Fibroblast of lung (primary cell): ENCODE measurements at regions not wholly inside any gene's neighbourhood (a gene's known extent, or its start where the extent isn't known, plus 50 kb on each side); places are given as distances from the start of the nearest gene placed in this dataset.

Source experiments
- DNase-seq, 2 donors: peaks; one replicate each; pipeline versions ENCODE4 v3.0.0 to v3.0.0-alpha.2; 2010; ENCODE audit warnings: low read depth in 2 of 2
- H2AFZ ChIP-seq: 2 replicates; pipeline ENCODE4 v1.5.1; 2012; ENCODE audit warnings: low read length, control low read depth, inconsistent platforms
- H3K27ac ChIP-seq: 2 replicates; pipeline ENCODE4 v1.5.1; 2011; ENCODE audit warnings: low read length, control low read depth; ENCODE audit not compliant: insufficient read depth
- H3K27me3 ChIP-seq: 2 replicates; pipeline ENCODE4 v1.5.1; 2011; ENCODE audit warnings: mild to moderate bottlenecking, low read length; ENCODE audit not compliant: control insufficient read depth, insufficient read depth
- H3K36me3 ChIP-seq: 2 replicates; pipeline ENCODE4 v1.5.1; 2011; ENCODE audit warnings: low read length; ENCODE audit not compliant: control insufficient read depth, insufficient read depth
- H3K4me1 ChIP-seq: 2 replicates; pipeline ENCODE4 v1.5.1; 2011; ENCODE audit warnings: low read length; ENCODE audit not compliant: control insufficient read depth, insufficient read depth; ENCODE audit errors: extremely low read depth
- H3K4me2 ChIP-seq: 2 replicates; pipeline ENCODE4 v1.5.1; 2011; ENCODE audit warnings: low read length, control low read depth; ENCODE audit not compliant: insufficient read depth; ENCODE audit errors: extremely low read depth
- H3K4me3 ChIP-seq, 4 experiments: fragments of 200-600 bp in 1 of 4; sonication (generic) in 1 of 4; replicated peaks in 1 of 4; 2 replicates each; pipeline ENCODE4 v1.5.1; 2011 to 2016; ENCODE audit warnings: low read length in 4 of 4, low read depth in 3 of 4, mild to moderate bottlenecking in 3 of 4, control low read depth in 2 of 4, inconsistent platforms in 1 of 4, mixed read lengths in 1 of 4; ENCODE audit not compliant: insufficient read depth in 1 of 4; ENCODE audit errors: control extremely low read depth in 1 of 4
- H3K79me2 ChIP-seq: 2 replicates; pipeline ENCODE4 v1.5.1; 2012; ENCODE audit warnings: mild to moderate bottlenecking, low read length, inconsistent platforms; ENCODE audit not compliant: control insufficient read depth, insufficient read depth
- H3K9ac ChIP-seq: 2 replicates; pipeline ENCODE4 v1.5.1; 2011; ENCODE audit warnings: mild to moderate bottlenecking, low read length, control low read depth; ENCODE audit not compliant: insufficient read depth
- H3K9me3 ChIP-seq: 2 replicates; pipeline ENCODE4 v1.5.1; 2012; ENCODE audit warnings: low read depth, low read length; ENCODE audit not compliant: control insufficient read depth, insufficient read depth
- H4K20me1 ChIP-seq: 2 replicates; pipeline ENCODE4 v1.5.1; 2011; ENCODE audit warnings: low read length; ENCODE audit not compliant: control insufficient read depth, insufficient read depth; ENCODE audit errors: extremely low read depth
- EZH2 ChIP-seq: IDR thresholded peaks from 2 replicates; pipeline ENCODE4 v1.5.1; 2012; ENCODE audit warnings: low read length, control low read depth, mild to moderate bottlenecking; ENCODE audit errors: missing control alignments
- TF ChIP-seq, protein P1 (sequence below), 2 donors: IDR thresholded peaks in 1 of 2; conservative IDR thresholded peaks in 1 of 2; 1 replicate in 1 of 2; 2 replicates in 1 of 2; pipeline ENCODE4 v1.5.1; 2011 to 2012; ENCODE audit warnings: low read length in 2 of 2, control low read depth in 1 of 2, inconsistent platforms in 1 of 2, low read depth in 1 of 2, mild to moderate bottlenecking in 1 of 2

DNA sequence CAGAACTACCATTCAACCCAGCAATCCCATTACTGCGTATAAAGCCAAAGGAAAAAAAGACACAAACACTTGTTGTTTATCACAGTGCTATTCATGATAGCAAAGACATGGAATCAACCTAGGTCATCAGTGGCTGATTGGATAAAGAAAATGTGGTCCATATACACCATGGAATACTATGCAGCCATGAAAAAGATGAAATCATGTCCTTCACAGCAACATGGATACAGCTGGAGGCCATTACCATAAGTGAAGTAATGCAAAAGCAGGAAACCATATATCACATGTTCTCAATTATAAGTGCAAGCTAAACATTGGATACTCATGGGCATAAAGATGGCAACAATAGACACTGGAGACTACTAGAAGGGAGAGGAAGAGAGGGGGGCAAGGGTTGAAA lies 299.6 kb downstream of the ADGRG6 start:
- Histone ChIP-seq H3K36me3 (no peaks in the 10 kb centered on the region), H4K20me1 (no peaks in the 10 kb centered on the region), H2AFZ (no peak overlapping the region), H3K9me3 (no peaks in the 10 kb centered on the region), H3K9ac (no peak overlapping the region), H3K4me2 (no peak overlapping the region), H3K27ac (no peak overlapping the region), H3K27me3 (peaks cover 3% of the 10 kb centered on the region), H3K79me2 (no peaks in the 10 kb centered on the region), H3K4me3 (no peak overlapping the region), H3K4me1 (no peaks in the 10 kb centered on the region)
- no peak for TF ChIP-seq EZH2
- TF ChIP-seq, protein P1, sequence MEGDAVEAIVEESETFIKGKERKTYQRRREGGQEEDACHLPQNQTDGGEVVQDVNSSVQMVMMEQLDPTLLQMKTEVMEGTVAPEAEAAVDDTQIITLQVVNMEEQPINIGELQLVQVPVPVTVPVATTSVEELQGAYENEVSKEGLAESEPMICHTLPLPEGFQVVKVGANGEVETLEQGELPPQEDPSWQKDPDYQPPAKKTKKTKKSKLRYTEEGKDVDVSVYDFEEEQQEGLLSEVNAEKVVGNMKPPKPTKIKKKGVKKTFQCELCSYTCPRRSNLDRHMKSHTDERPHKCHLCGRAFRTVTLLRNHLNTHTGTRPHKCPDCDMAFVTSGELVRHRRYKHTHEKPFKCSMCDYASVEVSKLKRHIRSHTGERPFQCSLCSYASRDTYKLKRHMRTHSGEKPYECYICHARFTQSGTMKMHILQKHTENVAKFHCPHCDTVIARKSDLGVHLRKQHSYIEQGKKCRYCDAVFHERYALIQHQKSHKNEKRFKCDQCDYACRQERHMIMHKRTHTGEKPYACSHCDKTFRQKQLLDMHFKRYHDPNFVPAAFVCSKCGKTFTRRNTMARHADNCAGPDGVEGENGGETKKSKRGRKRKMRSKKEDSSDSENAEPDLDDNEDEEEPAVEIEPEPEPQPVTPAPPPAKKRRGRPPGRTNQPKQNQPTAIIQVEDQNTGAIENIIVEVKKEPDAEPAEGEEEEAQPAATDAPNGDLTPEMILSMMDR (conservative IDR thresholded peaks at IDR 0.05 in 1 of 2, IDR thresholded peaks at IDR 0.05 in 1 of 2; ENCODE audit: low read depth in 1 of 2, low read length in 2 of 2), result no peak
- no peak for DNase-seq

DNA sequence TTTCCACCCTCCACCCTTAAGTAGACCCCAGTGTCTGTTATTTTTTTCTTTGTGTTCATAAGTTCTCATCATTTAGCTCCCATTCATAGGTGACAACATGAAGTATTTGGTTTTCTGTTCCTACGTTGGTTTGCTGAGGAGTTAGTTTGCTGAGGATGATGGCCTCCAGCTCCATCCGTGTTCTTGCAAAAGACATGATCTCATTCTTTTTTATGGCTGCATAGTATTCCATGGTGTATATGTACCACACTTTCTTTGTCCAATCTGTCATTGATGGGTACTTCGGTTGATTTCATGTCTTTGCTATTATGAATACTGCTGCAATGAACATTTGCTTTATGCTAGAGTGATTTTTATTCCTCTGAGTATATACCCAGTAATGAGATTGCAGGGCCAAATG lies 301.2 kb downstream of the ADGRG6 start:
- no peaks in the 10 kb centered on the region for H3K27me3 ChIP-seq
- H3K27ac ChIP-seq, result no peak overlapping the region
- no peaks in the 10 kb centered on the region for H4K20me1 ChIP-seq
- H2AFZ ChIP-seq, result no peak overlapping the region
- no peaks in the 10 kb centered on the region for H3K4me1 ChIP-seq
- no peak overlapping the region for H3K4me3 ChIP-seq
- DNase-seq, result no peak
- TF ChIP-seq EZH2, result no peak
- TF ChIP-seq, protein P1 (conservative IDR thresholded peaks at IDR 0.05 in 1 of 2, IDR thresholded peaks at IDR 0.05 in 1 of 2; ENCODE audit: low read depth in 1 of 2, low read length in 2 of 2), result no peak
- no peak overlapping the region for H3K9ac ChIP-seq
- H3K9me3 ChIP-seq, result no peaks in the 10 kb centered on the region
- no peaks in the 10 kb centered on the region for H3K79me2 ChIP-seq
- H3K36me3 ChIP-seq, result no peaks in the 10 kb centered on the region
- no peak overlapping the region for H3K4me2 ChIP-seq

DNA sequence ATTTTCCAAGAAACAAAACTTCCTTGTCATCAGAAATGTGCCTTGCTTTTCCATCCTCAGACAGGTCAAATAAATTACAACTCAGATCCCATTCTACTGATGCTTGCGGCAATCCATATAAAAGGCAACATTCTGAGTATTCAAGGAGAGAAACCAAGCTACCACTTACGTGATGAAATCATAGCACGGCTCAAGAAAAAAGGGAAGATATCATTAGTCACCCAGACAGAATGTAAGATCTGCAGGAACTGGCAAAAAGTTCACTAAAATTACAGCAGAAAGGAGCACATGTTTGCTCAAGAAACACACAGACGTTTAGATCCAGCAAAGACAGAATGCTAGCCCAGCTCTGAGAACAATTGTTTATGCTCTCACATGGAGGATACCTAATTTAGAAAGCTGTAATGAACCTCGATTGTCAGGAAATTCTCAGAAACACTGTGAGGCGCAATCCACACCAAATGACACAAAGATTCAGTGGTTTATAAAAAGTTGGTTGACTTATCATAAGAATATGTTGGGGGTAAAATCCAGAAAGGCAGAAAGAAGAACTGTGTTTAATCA lies 304.2 kb downstream of the ADGRG6 start:
- Histone ChIP-seq H3K79me2 (no peaks in the 10 kb centered on the region), H4K20me1 (no peaks in the 10 kb centered on the region), H3K27ac (peak overlapping the region; percentile 20), H3K36me3 (no peaks in the 10 kb centered on the region), H3K9me3 (no peaks in the 10 kb centered on the region), H3K9ac (no peak overlapping the region), H3K4me3 (peak overlapping the region in 1 of 4 experiments; percentile 10), H3K4me1 (no peaks in the 10 kb centered on the region), H3K4me2 (peak overlapping the region; percentile 75), H2AFZ (peak overlapping the region; percentile 86), H3K27me3 (no peaks in the 10 kb centered on the region)
- DNase-seq, result peak; percentile 68 to 87
- TF ChIP-seq, protein P1 (conservative IDR thresholded peaks at IDR 0.05 in 1 of 2, IDR thresholded peaks at IDR 0.05 in 1 of 2; ENCODE audit: low read depth in 1 of 2, low read length in 2 of 2), result no peak
- no peak for TF ChIP-seq EZH2
